ENCODE measurements at regions not wholly inside any gene's neighbourhood (a gene's known extent, or its start where the extent isn't known, plus 50 kb on each side); places are given as distances from the start of the nearest gene placed in this dataset.

DNA sequence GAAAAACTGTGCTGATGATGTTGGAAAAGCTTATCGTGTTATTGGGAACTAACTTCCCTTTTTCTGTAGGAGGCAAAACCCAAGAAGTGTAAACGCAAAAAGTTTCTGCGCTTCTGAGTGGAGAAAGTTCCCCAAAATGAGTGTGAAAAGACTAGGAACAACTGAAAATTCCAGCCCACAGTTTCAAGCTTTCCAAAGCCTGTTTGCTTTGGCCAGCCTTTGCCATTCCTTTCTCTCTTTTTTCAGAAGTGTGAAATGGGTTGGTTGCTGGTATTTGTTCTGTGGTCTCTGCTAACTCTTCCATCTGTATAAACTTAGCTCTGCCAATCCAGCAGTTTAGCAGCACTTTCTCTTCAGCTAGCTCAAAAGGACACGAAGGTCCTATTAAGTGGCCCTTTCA, 491.3 kb downstream of the MAFB start:
- intact Hi-C loops (cut with DNase I; ENCODE audit: low total_unique reads): no loop called here

DNA sequence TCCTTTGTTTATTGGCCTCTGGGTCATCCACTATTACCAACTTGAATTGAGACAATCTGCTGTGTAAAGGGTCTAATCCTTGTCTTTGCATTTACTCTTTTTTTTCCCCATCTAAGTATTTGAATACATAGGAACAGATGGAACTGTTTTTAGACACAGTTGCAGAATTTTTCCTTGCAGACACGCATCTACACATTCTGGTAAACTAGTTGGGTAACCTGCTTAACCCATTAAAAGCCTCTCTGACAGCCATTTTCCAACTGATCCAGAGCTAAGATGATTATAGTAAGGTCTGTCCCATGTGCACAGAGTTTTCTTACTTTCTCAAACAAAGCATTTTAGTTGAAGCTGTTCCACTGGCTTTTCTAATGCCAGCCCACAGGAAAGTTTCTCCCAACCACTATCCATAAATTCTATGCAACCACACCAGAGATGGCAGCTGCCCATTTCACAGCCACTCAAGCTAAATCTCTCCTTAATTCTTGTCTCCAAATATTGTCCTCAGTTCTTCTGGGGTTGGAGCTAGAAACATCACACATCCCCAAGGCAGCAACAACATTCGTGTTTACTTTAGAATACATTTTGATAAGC, 492.1 kb downstream of the MAFB start:
- WGBS, 5 donors: 23 to 34% (median 29%) methylated on average over 2 of the region's 2 CpGs
- Histone ChIP-seq H3K4me3 (no peak overlapping the region), H3K36me3 (no peaks in the 10 kb centered on the region), H3K27me3 (no peaks in the 10 kb centered on the region), H3K9me3 (no peaks in the 10 kb centered on the region), H3K4me1 (peaks cover 0 to 7% (median 0%) of the 10 kb centered on the region in 4 donors), H3K27ac (no peak overlapping the region)
- DNase-seq: no peak
- TF ChIP-seq POLR2AphosphoS5 (IDR thresholded peaks at IDR 0.05) (no peak), POLR2A (IDR thresholded peaks at IDR 0.05) (no peak), EP300 (IDR thresholded peaks at IDR 0.05) (no peak)
- TF ChIP-seq, protein P1, sequence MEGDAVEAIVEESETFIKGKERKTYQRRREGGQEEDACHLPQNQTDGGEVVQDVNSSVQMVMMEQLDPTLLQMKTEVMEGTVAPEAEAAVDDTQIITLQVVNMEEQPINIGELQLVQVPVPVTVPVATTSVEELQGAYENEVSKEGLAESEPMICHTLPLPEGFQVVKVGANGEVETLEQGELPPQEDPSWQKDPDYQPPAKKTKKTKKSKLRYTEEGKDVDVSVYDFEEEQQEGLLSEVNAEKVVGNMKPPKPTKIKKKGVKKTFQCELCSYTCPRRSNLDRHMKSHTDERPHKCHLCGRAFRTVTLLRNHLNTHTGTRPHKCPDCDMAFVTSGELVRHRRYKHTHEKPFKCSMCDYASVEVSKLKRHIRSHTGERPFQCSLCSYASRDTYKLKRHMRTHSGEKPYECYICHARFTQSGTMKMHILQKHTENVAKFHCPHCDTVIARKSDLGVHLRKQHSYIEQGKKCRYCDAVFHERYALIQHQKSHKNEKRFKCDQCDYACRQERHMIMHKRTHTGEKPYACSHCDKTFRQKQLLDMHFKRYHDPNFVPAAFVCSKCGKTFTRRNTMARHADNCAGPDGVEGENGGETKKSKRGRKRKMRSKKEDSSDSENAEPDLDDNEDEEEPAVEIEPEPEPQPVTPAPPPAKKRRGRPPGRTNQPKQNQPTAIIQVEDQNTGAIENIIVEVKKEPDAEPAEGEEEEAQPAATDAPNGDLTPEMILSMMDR (IDR thresholded peaks at IDR 0.05): no peak
- intact Hi-C loops (cut with DNase I; ENCODE audit: low total_unique reads): no loop called here

More for the DNA sequence above, 491.3 kb downstream of the MAFB start:
- Histone ChIP-seq H3K4me1 (peaks cover 0 to 7% (median 0%) of the 10 kb centered on the region in 4 donors), H3K27me3 (no peaks in the 10 kb centered on the region), H3K4me3 (no peak overlapping the region), H3K9me3 (no peaks in the 10 kb centered on the region), H3K36me3 (no peaks in the 10 kb centered on the region), H3K27ac (no peak overlapping the region)
- DNase-seq: peak in 1 of 2 donors; percentile 11
- 22 to 41% (median 25%) methylated on average over 4 of the region's 4 CpGs for WGBS, 5 donors
- TF ChIP-seq POLR2AphosphoS5 (IDR thresholded peaks at IDR 0.05): no peak
- TF ChIP-seq POLR2A (IDR thresholded peaks at IDR 0.05): no peak
- TF ChIP-seq, protein P1 (IDR thresholded peaks at IDR 0.05): no peak
- no peak for TF ChIP-seq EP300 (IDR thresholded peaks at IDR 0.05)

DNA sequence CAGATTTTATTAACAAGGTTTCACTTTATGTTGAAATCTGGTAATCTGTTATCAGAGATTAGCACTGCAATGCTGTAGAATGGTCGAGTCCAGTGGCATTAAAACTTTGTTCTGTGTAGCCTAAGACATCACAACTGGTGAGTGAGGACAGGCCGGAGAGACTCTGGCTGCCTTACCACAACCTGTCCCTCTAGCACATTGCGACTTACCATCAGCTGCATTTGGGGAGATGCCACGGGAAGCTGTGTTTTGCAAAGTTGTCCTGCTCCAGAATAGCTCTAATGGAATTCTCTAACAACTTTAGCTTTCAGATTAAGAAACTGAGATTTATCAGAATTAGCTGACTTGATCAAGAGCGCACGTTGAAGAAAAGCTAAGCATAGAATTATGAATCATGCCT, 493.3 kb downstream of the MAFB start:
- 81 to 88% (median 85%) methylated on average over 6 of the region's 6 CpGs for WGBS, 5 donors
- H3K4me3 ChIP-seq: no peak overlapping the region
- no peak overlapping the region for H3K27ac ChIP-seq
- H3K36me3 ChIP-seq: no peaks in the 10 kb centered on the region
- no peak for DNase-seq
- H3K27me3 ChIP-seq: no peaks in the 10 kb centered on the region
- intact Hi-C loops (cut with DNase I; ENCODE audit: low total_unique reads): no loop called here
- H3K9me3 ChIP-seq: no peaks in the 10 kb centered on the region
- H3K4me1 ChIP-seq: peaks cover 0 to 7% (median 0%) of the 10 kb centered on the region in 4 donors
- TF ChIP-seq POLR2A (IDR thresholded peaks at IDR 0.05): no peak
- no peak for TF ChIP-seq POLR2AphosphoS5 (IDR thresholded peaks at IDR 0.05)
- TF ChIP-seq EP300 (IDR thresholded peaks at IDR 0.05): no peak

GRCh38 chr20:40192529-40192928, 496.5 kb downstream of the MAFB start:
- Histone ChIP-seq H3K27me3 (no peaks in the 10 kb centered on the region), H3K36me3 (no peaks in the 10 kb centered on the region), H3K27ac (no peak overlapping the region), H3K4me1 (peaks cover 0 to 1% (median 0%) of the 10 kb centered on the region in 4 donors), H3K4me3 (no peak overlapping the region), H3K9me3 (no peaks in the 10 kb centered on the region)
- intact Hi-C loops (cut with DNase I; ENCODE audit: low total_unique reads): no loop called here
- TF ChIP-seq EP300 (IDR thresholded peaks at IDR 0.05) (no peak), POLR2A (IDR thresholded peaks at IDR 0.05) (no peak), POLR2AphosphoS5 (IDR thresholded peaks at IDR 0.05) (no peak)
- TF ChIP-seq, protein P1 (IDR thresholded peaks at IDR 0.05): no peak
- DNase-seq: no peak

- Histone ChIP-seq H3K27ac (no peak overlapping the region), H3K36me3 (no peaks in the 10 kb centered on the region), H3K9me3 (no peaks in the 10 kb centered on the region), H3K4me3 (no peak overlapping the region), H3K27me3 (no peaks in the 10 kb centered on the region), H3K4me1 (no peaks in the 10 kb centered on the region)
- intact Hi-C loops (cut with DNase I; ENCODE audit: low total_unique reads): no loop called here
- 75 to 85% (median 82%) methylated on average over 4 of the region's 4 CpGs for WGBS, 5 donors
- DNase-seq: no peak
- TF ChIP-seq, protein P1 (IDR thresholded peaks at IDR 0.05): no peak
- no peak for TF ChIP-seq POLR2AphosphoS5 (IDR thresholded peaks at IDR 0.05)
- no peak for TF ChIP-seq EP300 (IDR thresholded peaks at IDR 0.05)
- no peak for TF ChIP-seq POLR2A (IDR thresholded peaks at IDR 0.05)
Measured at GRCh38 chr20:40192081-40192480, 497.0 kb downstream of the MAFB start.

All from stomach (tissue), 8 donors.